GM21825 (cell line): ENCODE measurements at regions not wholly inside any gene's neighbourhood (a gene's known extent, or its start where the extent isn't known, plus 50 kb on each side); places are given as distances from the start of the nearest gene placed in this dataset.

Experiments
- ATAC-seq: cut with Tn5 transposase; IDR thresholded peaks from one replicate; pipeline ENCODE4 v1.9.1; 2021; ENCODE audit warnings: mild to moderate bottlenecking, moderate library complexity; ENCODE audit not compliant: unreplicated experiment

GRCh38 chr2:220915092-220915623, 656.9 kb downstream of the EPHA4 start:
- ATAC-seq, result no peak

- no peak for ATAC-seq
Measured at GRCh38 chr2:220916931-220917330, 655.2 kb downstream of the EPHA4 start.

- ATAC-seq, result no peak
Measured at GRCh38 chr2:220930271-220931076, 641.6 kb downstream of the EPHA4 start.

GRCh38 chr2:220931491-220931890, 640.6 kb downstream of the EPHA4 start:
- no peak for ATAC-seq

GRCh38 chr2:220932041-220932440, 640.1 kb downstream of the EPHA4 start:
- no peak for ATAC-seq

GRCh38 chr2:220935789-220936321, 636.2 kb downstream of the EPHA4 start:
- no peak for ATAC-seq

GRCh38 chr2:220936641-220937197, 635.4 kb downstream of the EPHA4 start:
- ATAC-seq, result no peak

- ATAC-seq, result no peak
Measured at GRCh38 chr2:220937245-220937644, 634.9 kb downstream of the EPHA4 start.

GRCh38 chr2:220940646-220941045, 631.5 kb downstream of the EPHA4 start:
- no peak for ATAC-seq

- ATAC-seq, result no peak
Measured at GRCh38 chr2:220941683-220942082, 630.4 kb downstream of the EPHA4 start.

- no peak for ATAC-seq
Measured at GRCh38 chr2:220946552-220946951, 625.6 kb downstream of the EPHA4 start.

- no peak for ATAC-seq
Measured at GRCh38 chr2:220948579-220948978, 623.5 kb downstream of the EPHA4 start.

GRCh38 chr2:220949466-220949865, 622.6 kb downstream of the EPHA4 start:
- no peak for ATAC-seq

GRCh38 chr2:220955776-220956175, 616.3 kb downstream of the EPHA4 start:
- no peak for ATAC-seq

- ATAC-seq, result no peak
Measured at GRCh38 chr2:220956429-220956828, 615.7 kb downstream of the EPHA4 start.

GRCh38 chr2:220959391-220959802, 612.7 kb downstream of the EPHA4 start:
- no peak for ATAC-seq

- ATAC-seq, result no peak
Measured at GRCh38 chr2:220961143-220961860, 610.8 kb downstream of the EPHA4 start.

GRCh38 chr2:220962556-220962955, 609.5 kb downstream of the EPHA4 start:
- ATAC-seq, result no peak

- ATAC-seq, result no peak
Measured at GRCh38 chr2:220963076-220963475, 609.0 kb downstream of the EPHA4 start.

GRCh38 chr2:220963930-220964329, 608.2 kb downstream of the EPHA4 start:
- ATAC-seq, result no peak

- ATAC-seq, result no peak
Measured at GRCh38 chr2:220966636-220967035, 605.5 kb downstream of the EPHA4 start.
